HG02588 (cell line): ENCODE measurements at regions not wholly inside any gene's neighbourhood (a gene's known extent, or its start where the extent isn't known, plus 50 kb on each side); places are given as distances from the start of the nearest gene placed in this dataset.
"Not testable (repeated sequence)": the region's sequence is repeated elsewhere in the genome, so short reads cannot be mapped to it uniquely, and the experiment has no call there.

Experiments used
- ATAC-seq: cut with Tn5 transposase; IDR thresholded peaks from one replicate; pipeline ENCODE4 v1.9.1; 2021; ENCODE audit warnings: mild to moderate bottlenecking, moderate library complexity; ENCODE audit not compliant: unreplicated experiment

DNA sequence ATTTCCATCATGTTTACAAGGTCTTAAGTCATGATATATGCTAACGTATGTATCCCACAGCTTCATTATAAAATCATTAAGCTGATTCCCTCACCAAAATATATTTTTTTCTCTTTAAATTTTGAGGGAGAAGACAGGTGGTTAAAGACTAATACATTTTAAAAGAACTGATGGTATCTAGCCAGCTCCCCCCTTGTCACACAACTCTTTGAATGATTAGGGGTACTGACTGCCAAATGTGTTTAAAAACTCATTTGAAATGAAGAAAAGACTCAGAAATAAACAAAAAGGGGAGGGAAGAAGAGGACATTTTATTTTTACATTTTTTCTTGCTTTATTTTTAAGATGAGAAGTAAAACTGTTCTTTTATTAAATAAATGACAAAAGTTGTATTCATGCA is 805.3 kb downstream of the SATB2 start:
- ATAC-seq: no peak

DNA sequence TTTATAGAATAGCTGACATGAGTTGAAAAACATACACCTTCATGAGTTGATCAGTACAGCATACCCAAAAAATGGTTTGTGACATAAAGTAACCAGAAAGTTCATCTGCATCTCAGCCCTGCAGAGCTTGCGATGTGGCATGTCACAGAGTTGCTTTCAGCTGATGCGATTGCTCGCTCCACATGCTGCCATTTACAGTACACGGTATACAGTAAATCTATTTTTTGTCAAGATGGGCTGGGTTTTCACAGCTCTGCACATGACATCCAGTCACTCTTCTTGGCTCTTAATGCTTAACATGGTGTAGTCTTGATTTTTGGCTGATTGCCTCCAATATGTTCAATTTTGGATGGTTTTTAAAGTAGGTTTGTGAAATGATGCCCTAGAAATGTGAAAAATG is 811.9 kb downstream of the SATB2 start:
- ATAC-seq: no peak

GRCh38 chr2:198641161-198641560 is 816.6 kb downstream of the SATB2 start:
- ATAC-seq: no peak

- ATAC-seq: no peak
These were observed 817.3 kb downstream of the SATB2 start for GRCh38 chr2:198640463-198640862.

DNA sequence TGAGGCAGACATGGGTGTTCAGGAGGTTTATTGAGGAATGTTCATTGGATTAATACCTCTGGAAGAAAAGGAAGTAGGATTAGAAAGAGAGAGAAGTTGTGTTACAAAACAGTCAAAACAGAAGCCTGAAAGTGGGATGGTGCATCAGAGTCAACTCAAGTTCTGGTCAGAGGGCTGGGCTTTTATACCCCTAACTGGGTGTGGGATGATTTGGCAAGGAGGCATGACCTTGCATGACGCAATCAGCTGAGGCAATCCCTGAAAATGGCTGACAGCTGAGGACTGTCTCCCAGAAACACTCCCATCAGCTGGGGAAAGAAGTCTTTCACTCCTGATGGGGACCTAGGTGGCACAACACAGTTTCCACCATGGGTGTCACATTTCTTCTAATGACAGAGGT is 818.2 kb downstream of the SATB2 start:
- no peak for ATAC-seq

DNA sequence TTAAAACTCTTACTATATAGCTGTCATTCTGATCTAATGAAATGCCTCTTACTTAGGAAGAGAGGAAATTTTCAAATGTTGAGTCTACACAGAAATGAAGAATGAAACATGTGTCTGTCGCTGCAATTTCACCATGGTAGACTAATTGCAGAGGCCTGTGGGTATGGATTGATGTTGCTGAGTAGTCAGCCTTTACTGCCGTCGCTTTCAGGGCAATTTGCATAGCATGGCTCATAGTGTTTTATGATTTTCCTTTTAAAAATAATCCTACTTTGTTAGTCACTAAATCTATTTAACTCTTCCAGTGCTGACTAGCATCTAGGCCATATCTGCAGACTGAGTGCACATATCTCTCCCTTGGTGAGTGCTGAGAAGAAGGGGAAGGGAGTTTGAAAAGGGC is 819.2 kb downstream of the SATB2 start:
- ATAC-seq: no peak

DNA sequence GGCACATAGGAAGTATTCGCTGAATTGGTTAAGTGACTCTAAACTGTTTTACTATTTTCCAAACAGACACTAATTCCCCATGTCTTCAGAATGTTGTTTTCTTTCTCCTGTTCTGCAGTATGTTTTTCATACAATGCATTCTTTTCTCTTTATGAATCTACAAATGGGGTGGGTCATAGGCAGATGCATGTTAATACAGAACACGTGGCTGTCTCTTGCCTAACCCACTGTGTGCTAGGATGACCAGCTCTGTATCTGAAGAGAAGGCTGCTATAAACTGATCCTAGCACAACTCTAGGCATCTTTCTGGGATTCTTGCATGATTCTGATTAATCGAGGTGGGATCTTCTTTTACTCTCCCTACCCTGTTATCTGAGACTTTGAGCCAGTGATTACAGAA is 826.0 kb downstream of the PLCL1 start:
- ATAC-seq: no peak

GRCh38 chr2:198628596-198628995 is 824.2 kb downstream of the PLCL1 start:
- no peak for ATAC-seq

DNA sequence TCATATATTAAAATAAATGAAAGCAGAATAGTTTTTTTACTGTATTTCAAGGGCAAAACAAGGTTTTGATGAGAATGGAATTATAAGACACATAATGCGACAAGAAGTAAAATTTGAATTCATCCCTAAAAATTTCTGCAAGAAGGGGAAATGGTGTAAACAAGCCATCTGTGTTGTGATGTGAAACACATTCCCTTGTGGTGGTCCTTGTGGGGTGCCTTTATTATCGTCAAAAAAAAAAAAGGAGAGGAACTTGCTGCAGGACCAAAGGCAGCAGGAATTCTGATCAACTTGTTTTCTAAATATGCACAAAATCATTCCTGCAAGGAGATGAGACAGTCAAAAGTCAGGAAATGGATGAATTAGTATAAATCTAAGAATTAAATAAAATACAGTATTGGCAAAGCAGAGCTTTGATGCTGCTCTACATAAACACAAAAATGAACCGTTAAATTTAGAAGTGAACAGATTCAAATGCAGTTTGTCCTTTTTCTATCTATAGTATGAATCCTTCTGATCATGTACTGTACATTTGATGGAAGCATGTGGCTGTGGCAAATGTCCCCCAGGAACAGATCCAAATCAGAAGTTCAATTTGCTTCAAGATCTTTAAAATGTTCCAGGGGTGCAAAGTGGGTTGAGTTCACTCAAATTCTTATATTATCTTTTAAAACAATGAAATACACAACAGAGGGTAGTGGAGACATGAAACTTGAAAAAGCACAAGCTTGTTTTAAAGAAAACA is 818.8 kb downstream of the PLCL1 start:
- no peak for ATAC-seq

DNA sequence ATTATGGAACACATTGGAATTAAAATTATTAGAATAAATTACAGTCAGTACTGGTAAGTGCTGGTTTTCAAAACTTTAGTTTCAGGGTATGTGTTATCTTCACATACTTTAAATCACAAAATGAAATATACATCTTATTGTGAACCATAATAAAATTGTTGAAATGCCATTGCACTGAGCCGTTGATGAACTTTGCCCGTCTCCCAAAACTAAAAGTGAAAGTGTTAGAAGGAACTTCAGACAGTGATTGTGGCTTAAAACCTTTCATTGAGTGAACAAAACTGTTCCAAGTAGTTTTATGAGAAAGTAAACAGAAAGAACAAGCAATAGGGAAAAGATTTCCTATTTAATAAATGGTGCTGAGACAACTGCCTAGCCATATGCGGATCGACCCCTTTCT is 811.6 kb downstream of the PLCL1 start:
- ATAC-seq: no peak

- no peak for ATAC-seq
These were observed 806.8 kb downstream of the PLCL1 start for GRCh38 chr2:198611201-198611600.

- ATAC-seq: no peak
These were observed 800.2 kb downstream of the PLCL1 start for GRCh38 chr2:198604599-198604998.

DNA sequence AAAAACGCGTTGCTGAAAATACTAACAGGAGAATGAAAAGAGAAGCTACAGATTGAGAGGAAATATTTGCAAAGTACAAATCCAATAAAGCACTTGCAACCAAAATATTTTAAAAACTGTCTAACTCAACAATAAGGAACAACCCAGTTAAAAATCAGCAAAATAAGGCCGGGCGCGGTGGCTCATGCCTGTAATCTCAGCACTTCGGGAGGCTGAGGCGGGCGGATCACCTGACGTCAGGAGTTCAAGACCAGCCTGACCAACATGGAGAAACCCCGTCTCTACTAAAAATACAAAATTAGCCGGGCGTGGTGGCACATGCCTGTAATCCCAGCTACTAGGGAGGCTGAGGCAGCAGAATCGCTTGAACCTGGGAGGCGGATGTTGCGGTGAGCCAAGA is 798.6 kb downstream of the PLCL1 start:
- ATAC-seq: not testable (repeated sequence)

DNA sequence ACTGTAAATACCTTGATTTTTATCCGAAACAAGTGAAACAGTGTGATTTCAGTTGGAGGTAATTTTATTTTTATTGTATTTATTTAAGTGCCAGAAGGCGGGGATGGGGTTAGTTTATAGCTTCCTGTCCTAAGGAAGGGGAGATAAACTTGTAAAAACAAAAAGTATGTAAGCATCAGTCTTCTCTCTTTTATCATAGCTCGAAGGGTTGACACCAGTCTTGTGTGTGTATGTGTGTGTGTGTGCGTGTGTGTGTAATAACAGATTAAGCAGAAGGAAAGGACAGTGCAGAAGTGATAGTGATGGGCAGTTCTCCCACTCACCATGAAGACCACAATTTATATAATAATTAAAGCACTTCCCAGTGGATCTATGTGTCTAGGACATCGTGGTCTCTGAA is 793.3 kb downstream of the PLCL1 start:
- no peak for ATAC-seq

GRCh38 chr2:198596985-198597384 is 792.6 kb downstream of the PLCL1 start:
- ATAC-seq: no peak

GRCh38 chr2:198595721-198596120 is 791.3 kb downstream of the PLCL1 start:
- ATAC-seq: no peak

- ATAC-seq: no peak
These were observed 787.2 kb downstream of the PLCL1 start for GRCh38 chr2:198591586-198591985.

- no peak for ATAC-seq
These were observed 783.3 kb downstream of the PLCL1 start for GRCh38 chr2:198587741-198588140.

DNA sequence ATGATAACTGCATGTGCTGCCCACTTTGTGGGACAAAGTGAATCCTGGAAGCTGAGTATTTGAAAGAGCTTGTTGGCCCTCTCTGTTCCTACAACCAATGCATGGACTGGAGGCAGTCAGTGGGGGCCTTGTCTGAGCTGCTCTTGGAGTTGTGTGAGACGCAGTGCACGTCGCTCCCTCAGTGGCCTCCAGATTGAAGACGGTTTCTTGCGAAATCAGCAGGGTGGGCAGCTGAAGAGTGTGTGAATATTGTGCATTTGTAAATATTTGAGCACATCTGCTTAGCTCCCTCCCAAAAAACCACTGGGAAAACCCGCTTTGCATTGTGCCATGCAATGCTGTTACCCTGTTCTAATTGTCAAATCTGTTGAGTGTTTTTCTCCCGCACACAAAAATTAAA is 782.8 kb downstream of the PLCL1 start:
- ATAC-seq: no peak

DNA sequence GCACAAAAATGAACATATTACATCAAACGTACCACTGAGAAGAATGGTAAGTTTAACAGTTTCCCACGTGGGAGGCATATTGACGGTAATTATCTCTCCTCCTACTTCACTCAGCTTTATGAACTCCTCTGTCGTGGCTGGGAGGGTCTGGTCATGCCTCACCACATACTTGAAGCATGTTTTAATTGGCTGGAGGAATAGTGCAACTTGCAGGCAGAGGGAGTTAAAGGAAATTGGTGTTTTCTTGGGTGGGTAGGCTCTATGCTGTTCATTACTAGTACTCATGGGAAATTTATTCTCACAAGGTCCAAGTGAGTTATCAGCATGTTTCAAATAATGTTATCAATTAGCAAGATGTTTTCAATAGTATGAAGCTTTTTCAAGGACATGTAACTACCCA is 767.0 kb downstream of the PLCL1 start:
- ATAC-seq: no peak

DNA sequence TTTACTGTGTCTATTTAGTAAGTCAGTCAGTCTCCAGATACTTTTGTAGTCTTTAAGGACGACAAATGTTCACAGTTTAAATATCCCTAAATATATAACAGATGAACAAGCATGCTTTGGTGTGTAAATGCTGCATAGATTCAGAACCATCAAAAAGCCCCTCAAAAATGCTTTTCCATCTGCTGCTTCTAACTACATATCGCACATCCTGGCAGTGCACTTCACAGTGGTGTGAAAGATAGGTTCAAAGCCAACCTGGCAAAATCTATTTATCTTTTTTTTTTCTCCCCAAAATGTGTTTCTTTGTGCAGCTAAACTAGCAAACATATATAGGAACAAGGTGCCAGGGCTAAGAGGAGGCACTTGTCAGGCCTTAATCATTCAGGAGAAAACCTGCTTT is 753.8 kb downstream of the PLCL1 start:
- ATAC-seq: no peak

DNA sequence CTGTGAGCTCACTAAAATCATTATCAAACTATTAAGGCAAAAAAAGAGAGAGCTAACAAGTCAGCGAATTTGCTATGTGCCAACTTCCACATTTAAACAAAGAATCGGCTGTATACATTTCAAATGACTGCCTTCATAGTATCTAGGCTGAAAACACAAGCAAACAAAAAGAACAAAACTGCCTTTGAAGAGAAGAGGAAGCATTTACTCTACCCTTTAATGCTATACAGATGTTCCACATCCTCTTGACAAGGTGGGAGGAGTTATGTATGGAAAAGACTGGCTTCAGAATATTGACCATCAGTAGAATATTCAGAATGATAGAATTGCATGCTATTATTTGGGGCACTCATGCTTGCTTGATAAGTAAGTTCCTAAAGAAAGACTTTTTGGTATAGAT is 741.7 kb downstream of the PLCL1 start:
- ATAC-seq: no peak

DNA sequence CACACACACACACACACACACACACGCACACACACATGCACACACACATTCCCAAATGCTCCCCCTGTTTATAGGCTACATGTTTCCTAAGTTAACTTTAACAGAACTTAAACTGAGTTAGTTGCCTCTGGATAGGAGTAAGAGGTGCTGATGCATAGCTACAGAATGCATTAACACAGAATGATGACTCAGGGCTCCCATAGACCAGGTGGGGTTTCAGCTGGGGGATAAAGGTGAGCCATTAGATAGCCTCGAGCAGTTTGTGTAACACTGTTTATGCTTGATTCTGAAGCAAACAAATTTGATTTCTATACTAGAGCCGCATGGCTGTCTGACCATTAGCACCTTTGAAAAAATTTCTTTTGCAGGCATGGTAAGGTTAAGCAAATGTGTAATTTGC is 741.0 kb downstream of the PLCL1 start:
- no peak for ATAC-seq
